Lower leg skin (tissue), 3 donors: ENCODE measurements at regions not wholly inside any gene's neighbourhood (a gene's known extent, or its start where the extent isn't known, plus 50 kb on each side); places are given as distances from the start of the nearest gene placed in this dataset.

Experiments
- POLR2A ChIP-seq, 2 donors: fragments of 450-650 bp; IDR thresholded peaks; one replicate each; pipeline ENCODE4 v1.6.1; 2016 to 2017; ENCODE audit warnings: antibody characterized with exemption in 2 of 2, mild to moderate bottlenecking in 1 of 2, moderate library complexity in 1 of 2
- TF ChIP-seq, protein P1 (sequence below), 3 donors: fragments of 450-650 bp; IDR thresholded peaks; one replicate each; pipeline ENCODE4 v1.5.1; 2016; ENCODE audit warnings: antibody characterized with exemption in 3 of 3, mild to moderate bottlenecking in 3 of 3, moderate library complexity in 2 of 3

- TF ChIP-seq, protein P1, sequence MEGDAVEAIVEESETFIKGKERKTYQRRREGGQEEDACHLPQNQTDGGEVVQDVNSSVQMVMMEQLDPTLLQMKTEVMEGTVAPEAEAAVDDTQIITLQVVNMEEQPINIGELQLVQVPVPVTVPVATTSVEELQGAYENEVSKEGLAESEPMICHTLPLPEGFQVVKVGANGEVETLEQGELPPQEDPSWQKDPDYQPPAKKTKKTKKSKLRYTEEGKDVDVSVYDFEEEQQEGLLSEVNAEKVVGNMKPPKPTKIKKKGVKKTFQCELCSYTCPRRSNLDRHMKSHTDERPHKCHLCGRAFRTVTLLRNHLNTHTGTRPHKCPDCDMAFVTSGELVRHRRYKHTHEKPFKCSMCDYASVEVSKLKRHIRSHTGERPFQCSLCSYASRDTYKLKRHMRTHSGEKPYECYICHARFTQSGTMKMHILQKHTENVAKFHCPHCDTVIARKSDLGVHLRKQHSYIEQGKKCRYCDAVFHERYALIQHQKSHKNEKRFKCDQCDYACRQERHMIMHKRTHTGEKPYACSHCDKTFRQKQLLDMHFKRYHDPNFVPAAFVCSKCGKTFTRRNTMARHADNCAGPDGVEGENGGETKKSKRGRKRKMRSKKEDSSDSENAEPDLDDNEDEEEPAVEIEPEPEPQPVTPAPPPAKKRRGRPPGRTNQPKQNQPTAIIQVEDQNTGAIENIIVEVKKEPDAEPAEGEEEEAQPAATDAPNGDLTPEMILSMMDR (IDR thresholded peaks at IDR 0.05), result no peak
- TF ChIP-seq POLR2A (IDR thresholded peaks at IDR 0.05), result no peak
These were observed 97.2 kb downstream of the LINC00237 start for GRCh38 chr20:21008951-21009350.
